Stomach (tissue), 8 donors: ENCODE measurements at regions not wholly inside any gene's neighbourhood (a gene's known extent, or its start where the extent isn't known, plus 50 kb on each side); places are given as distances from the start of the nearest gene placed in this dataset.

Experiments used
- DNase-seq, 2 donors: peaks; one replicate each; pipeline versions ENCODE4 v3.0.0 to v3.0.0-alpha.2; 2013 to 2019
- H3K27ac ChIP-seq, 5 donors: fragments of 200-600 bp in 4 of 5; sonication (generic) in 4 of 5; one replicate each; pipeline ENCODE4 v1.5.1; 2013 to 2019; ENCODE audit warnings: mild to moderate bottlenecking in 1 of 5, moderate library complexity in 1 of 5
- H3K27me3 ChIP-seq, 3 donors: fragments of 200-600 bp; sonication (generic); one replicate each; pipeline ENCODE4 v1.5.1; 2017 to 2019; ENCODE audit warnings: mixed run types in 1 of 3
- H3K36me3 ChIP-seq, 4 donors: fragments of 200-600 bp; sonication (generic); 1 replicate in 3 of 4; 2 replicates in 1 of 4; pipeline ENCODE4 v1.5.1; 2016 to 2019
- H3K4me1 ChIP-seq, 4 donors: fragments of 200-600 bp; sonication (generic); one replicate each; pipeline ENCODE4 v1.5.1; 2016 to 2019
- H3K4me3 ChIP-seq, 4 donors: fragments of 200-600 bp; sonication (generic) in 3 of 4; one replicate each; pipeline ENCODE4 v1.5.1; 2016 to 2019; ENCODE audit warnings: mild to moderate bottlenecking in 1 of 4
- H3K9me3 ChIP-seq, 4 donors: fragments of 200-600 bp; sonication (generic); one replicate each; pipeline ENCODE4 v1.5.1; 2016 to 2019
- CTCF ChIP-seq, 7 experiments: fragments of 450-650 bp in 4 of 7; fragments of 200-600 bp in 3 of 7; sonication (generic) in 3 of 7; IDR thresholded peaks; one replicate each; pipeline ENCODE4 v1.5.1; 2016 to 2019; ENCODE audit warnings: antibody characterized with exemption in 7 of 7, control low read depth in 2 of 7, mild to moderate bottlenecking in 1 of 7
- EP300 ChIP-seq: sonication (generic); formaldehyde crosslinking; IDR thresholded peaks from one replicate; pipeline ENCODE4 v1.6.1; 2017; ENCODE audit warnings: antibody characterized with exemption
- POLR2A ChIP-seq, 4 donors: fragments of 450-650 bp; IDR thresholded peaks; one replicate each; pipeline ENCODE4 v1.6.1; 2016; ENCODE audit warnings: antibody characterized with exemption in 4 of 4, control low read depth in 2 of 4, mild to moderate bottlenecking in 1 of 4, moderate library complexity in 1 of 4
- POLR2AphosphoS5 ChIP-seq, 3 donors: sonication (generic); formaldehyde crosslinking; IDR thresholded peaks; one replicate each; pipeline ENCODE4 v1.6.1; 2016; ENCODE audit warnings: antibody characterized with exemption in 3 of 3
- WGBS, 5 donors: extraction: QIAGEN DNeasy Blood & Tissue Kit in 3 of 5; methylation state at CpG; one replicate each; pipeline versions ENCODE4 v1.1.5 to v1.1.7; 2013 to 2018; 5-methylcytosine and 5-hydroxymethylcytosine counted together
- intact Hi-C: fragments of 100-400 bp; cut with DNase I; formaldehyde crosslinking; loops from one replicate; pipeline ENCODE4 v1.15.1; 2023; ENCODE audit warnings: low total_unique reads
- donor health status: healthy with polysubstance abuse.
- donor health status: Bipolar disorder and iron deficiency.
- donor health status: healthy.

- DNase-seq, result no peak
- no peaks in the 10 kb centered on the region for H3K4me1 ChIP-seq
- H3K27ac ChIP-seq, result no peak overlapping the region
- no peaks in the 10 kb centered on the region for H3K9me3 ChIP-seq
- intact Hi-C loops, result no loop called here
- H3K27me3 ChIP-seq, result no peaks in the 10 kb centered on the region
- WGBS, 5 donors, result 72 to 82% (median 81%) methylated on average over 3 of the region's 3 CpGs
- H3K36me3 ChIP-seq, result no peaks in the 10 kb centered on the region
- H3K4me3 ChIP-seq, result no peak overlapping the region
- no peak for TF ChIP-seq EP300
- no peak for TF ChIP-seq CTCF (IDR thresholded peaks at IDR 0.05)
- no peak for TF ChIP-seq POLR2A (IDR thresholded peaks at IDR 0.05)
- no peak for TF ChIP-seq POLR2AphosphoS5 (IDR thresholded peaks at IDR 0.05)
These were observed 1038.0 kb downstream of the SOCS6 start for GRCh38 chr18:71326826-71327225.

GRCh38 chr18:71324356-71324755 lies 1035.5 kb downstream of the SOCS6 start:
- Histone ChIP-seq H3K27me3 (no peaks in the 10 kb centered on the region), H3K36me3 (no peaks in the 10 kb centered on the region), H3K27ac (no peak overlapping the region), H3K4me3 (no peak overlapping the region), H3K9me3 (peaks cover 0 to 9% (median 0%) of the 10 kb centered on the region in 4 donors), H3K4me1 (no peaks in the 10 kb centered on the region)
- DNase-seq, result no peak
- intact Hi-C loops, result no loop called here
- no peak for TF ChIP-seq EP300
- no peak for TF ChIP-seq CTCF (IDR thresholded peaks at IDR 0.05)
- no peak for TF ChIP-seq POLR2AphosphoS5 (IDR thresholded peaks at IDR 0.05)
- no peak for TF ChIP-seq POLR2A (IDR thresholded peaks at IDR 0.05)
- WGBS, 5 donors, result 22 to 41% (median 34%) methylated on average over 1 of the region's 1 CpG

GRCh38 chr18:71322201-71322600 lies 1033.4 kb downstream of the SOCS6 start:
- intact Hi-C loops, result no loop called here
- Histone ChIP-seq H3K4me3 (no peak overlapping the region), H3K9me3 (peaks cover 0 to 9% (median 0%) of the 10 kb centered on the region in 4 donors), H3K27ac (no peak overlapping the region), H3K4me1 (no peaks in the 10 kb centered on the region), H3K36me3 (no peaks in the 10 kb centered on the region), H3K27me3 (no peaks in the 10 kb centered on the region)
- no peak for DNase-seq
- no peak for TF ChIP-seq POLR2A (IDR thresholded peaks at IDR 0.05)
- no peak for TF ChIP-seq POLR2AphosphoS5 (IDR thresholded peaks at IDR 0.05)
- TF ChIP-seq EP300, result no peak
- no peak for TF ChIP-seq CTCF (IDR thresholded peaks at IDR 0.05)
- WGBS, 5 donors, result 32 to 47% (median 42%) methylated on average over 3 of the region's 3 CpGs

- H3K4me1 ChIP-seq, result no peaks in the 10 kb centered on the region
- intact Hi-C loops, result no loop called here
- no peaks in the 10 kb centered on the region for H3K36me3 ChIP-seq
- TF ChIP-seq POLR2A (IDR thresholded peaks at IDR 0.05) (no peak), POLR2AphosphoS5 (IDR thresholded peaks at IDR 0.05) (no peak), CTCF (IDR thresholded peaks at IDR 0.05) (no peak), EP300 (no peak)
- 77 to 88% (median 86%) methylated on average over 3 of the region's 3 CpGs for WGBS, 5 donors
- DNase-seq, result no peak
- no peaks in the 10 kb centered on the region for H3K27me3 ChIP-seq
- H3K9me3 ChIP-seq, result peaks cover 0 to 9% (median 0%) of the 10 kb centered on the region in 4 donors
- no peak overlapping the region for H3K4me3 ChIP-seq
- H3K27ac ChIP-seq, result no peak overlapping the region
These were observed 1032.5 kb downstream of the SOCS6 start for GRCh38 chr18:71321319-71321718.
